SK-N-SH treated with all-trans-retinoic acid at 6 μM for 48 hours (cell line): ENCODE measurements at regions not wholly inside any gene's neighbourhood (a gene's known extent, or its start where the extent isn't known, plus 50 kb on each side); places are given as distances from the start of the nearest gene placed in this dataset.

Experiments used
- ATAC-seq: fragments of 200-7000 bp; cut with Tn5 transposase; 3 replicates; pipeline ENCODE4 v1.9.1; 2020; ENCODE audit warnings: mild to moderate bottlenecking, moderate library complexity
- ARNTL ChIP-seq: fragments of 450-650 bp; formaldehyde crosslinking; IDR thresholded peaks from 2 replicates; pipeline ENCODE4 v1.5.0; 2020; ENCODE audit warnings: low read depth, mild to moderate bottlenecking, moderate library complexity, borderline replicate concordance
- BACH2 ChIP-seq: fragments of 250-450 bp; sonication (Bioruptor Pico); IDR thresholded peaks from 2 replicates; pipeline ENCODE4 v1.9.0; 2021; ENCODE audit warnings: mild to moderate bottlenecking, borderline replicate concordance
- CREB5 ChIP-seq: fragments of 250-450 bp; sonication (Bioruptor Pico); IDR thresholded peaks from 2 replicates; pipeline ENCODE4 v1.5.1; 2020; ENCODE audit warnings: low read depth, mild to moderate bottlenecking, moderate library complexity
- CSDC2 ChIP-seq: fragments of 250-450 bp; sonication (Bioruptor Pico); IDR thresholded peaks from 2 replicates; pipeline ENCODE4 v1.5.0; 2020; ENCODE audit warnings: mild to moderate bottlenecking, moderate library complexity
- ESRRG ChIP-seq: fragments of 250-450 bp; sonication (Bioruptor Pico); IDR thresholded peaks from 2 replicates; pipeline ENCODE4 v1.6.1; 2021; ENCODE audit warnings: mild to moderate bottlenecking
- GLIS3 ChIP-seq: fragments of 250-450 bp; sonication (Bioruptor Pico); IDR thresholded peaks from 2 replicates; pipeline ENCODE4 v1.5.0; 2020; ENCODE audit warnings: mild to moderate bottlenecking, moderate library complexity
- ISL1 ChIP-seq: fragments of 250-450 bp; sonication (Bioruptor Pico); IDR thresholded peaks from 2 replicates; pipeline ENCODE4 v2.1.2; 2022; ENCODE audit warnings: mild to moderate bottlenecking, moderate library complexity
- OSR1 ChIP-seq: fragments of 250-450 bp; sonication (Bioruptor Pico); IDR thresholded peaks from 2 replicates; pipeline ENCODE4 v1.8.0; 2022; ENCODE audit warnings: moderate library complexity, mild to moderate bottlenecking, inconsistent platforms
- PATZ1 ChIP-seq: fragments of 250-450 bp; sonication (Bioruptor Pico); IDR thresholded peaks from 2 replicates; pipeline ENCODE4 v1.8.0; 2020; ENCODE audit warnings: mild to moderate bottlenecking, moderate library complexity, borderline replicate concordance
- PPARA ChIP-seq: fragments of 250-450 bp; sonication (Bioruptor Pico); IDR thresholded peaks from 2 replicates; pipeline ENCODE4 v1.5.0; 2020; ENCODE audit warnings: mild to moderate bottlenecking, borderline replicate concordance
- RARB ChIP-seq: fragments of 250-450 bp; sonication (Bioruptor Pico); IDR thresholded peaks from 2 replicates; pipeline ENCODE4 v1.8.0; 2021; ENCODE audit warnings: mild to moderate bottlenecking, moderate library complexity
- SNAI2 ChIP-seq: fragments of 250-450 bp; sonication (Bioruptor Pico); IDR thresholded peaks from 2 replicates; pipeline ENCODE4 v1.5.0; 2020; ENCODE audit warnings: mild to moderate bottlenecking, moderate library complexity
- TOX ChIP-seq: fragments of 250-450 bp; sonication (Bioruptor Pico); IDR thresholded peaks from 2 replicates; pipeline ENCODE4 v1.8.0; 2021; ENCODE audit warnings: mild to moderate bottlenecking, moderate library complexity, borderline replicate concordance
- ZC3H10 ChIP-seq: fragments of 250-450 bp; sonication (Bioruptor Pico); IDR thresholded peaks from 2 replicates; pipeline ENCODE4 v1.5.1; 2021; ENCODE audit warnings: mild to moderate bottlenecking, moderate library complexity
- ZNF565 ChIP-seq: fragments of 450-650 bp; formaldehyde crosslinking; conservative IDR thresholded peaks from 2 replicates; pipeline ENCODE4 v1.5.0; 2020; ENCODE audit warnings: low read depth, mild to moderate bottlenecking, moderate library complexity
- ZNF70 ChIP-seq: fragments of 450-650 bp; formaldehyde crosslinking; IDR thresholded peaks from 2 replicates; pipeline ENCODE4 v1.5.0; 2020; ENCODE audit warnings: mild to moderate bottlenecking, moderate library complexity
- ZNF8 ChIP-seq: fragments of 450-650 bp; formaldehyde crosslinking; IDR thresholded peaks from 2 replicates; pipeline ENCODE4 v1.5.0; 2020; ENCODE audit warnings: mild to moderate bottlenecking, moderate library complexity
- TF ChIP-seq, protein P1 (sequence below): fragments of 250-450 bp; sonication (Bioruptor Pico); IDR thresholded peaks from 2 replicates; pipeline ENCODE4 v1.5.1; 2021; ENCODE audit warnings: mild to moderate bottlenecking, moderate library complexity
- TF ChIP-seq, protein P2 (sequence below): fragments of 250-450 bp; sonication (Bioruptor Pico); IDR thresholded peaks from 2 replicates; pipeline ENCODE4 v1.5.0; 2020; ENCODE audit warnings: mild to moderate bottlenecking, moderate library complexity

DNA sequence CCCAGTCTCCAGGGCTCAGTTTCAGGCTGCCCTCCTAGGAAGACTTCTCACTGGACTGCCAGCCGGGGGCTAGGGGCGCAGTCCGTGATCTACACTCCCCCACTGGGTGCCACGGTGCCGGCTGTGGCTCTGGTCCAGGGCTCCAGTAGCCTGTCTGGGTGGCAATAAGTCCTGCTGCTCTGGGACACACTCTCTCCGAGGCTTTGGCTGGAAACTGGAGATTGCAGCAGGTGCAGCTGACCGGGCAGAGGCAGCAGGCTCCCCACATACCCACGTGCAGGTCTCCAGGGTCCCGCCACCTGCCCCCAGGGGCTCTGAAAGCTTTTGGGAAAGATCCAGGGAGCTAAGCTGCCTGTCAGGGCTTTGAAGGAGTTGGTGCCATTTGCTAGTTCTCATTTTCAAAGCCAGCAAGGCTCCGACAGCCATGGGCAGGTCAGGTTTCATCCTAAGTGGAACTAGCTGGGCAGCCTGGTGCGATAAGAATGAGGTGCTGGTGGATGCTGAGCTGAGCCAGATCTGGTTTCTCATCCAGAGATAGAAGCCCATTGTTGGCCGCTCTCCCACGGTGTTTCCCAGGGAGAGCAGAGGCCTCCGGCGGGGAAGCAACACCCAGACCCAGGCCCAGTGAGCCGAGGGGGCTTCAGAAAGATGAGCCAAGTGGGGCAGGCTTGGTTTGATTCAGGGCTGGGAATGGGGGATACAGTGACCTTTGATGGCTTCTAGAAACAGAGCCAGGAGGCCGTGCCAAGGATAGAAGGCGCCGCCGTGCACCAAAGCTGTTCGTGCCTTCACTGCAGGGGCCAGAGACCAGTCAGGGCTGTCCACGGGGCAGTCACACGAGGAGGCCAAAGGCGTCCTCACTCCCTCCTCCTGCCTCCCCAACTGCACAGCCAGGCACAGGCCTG lies 141.7 kb upstream of the GPC1 start:
- TF ChIP-seq ZNF70 (CRISPR knock-in tag) (no peak), GLIS3 (CRISPR knock-in tag) (no peak), PPARA (CRISPR knock-in tag) (no peak), SNAI2 (CRISPR knock-in tag) (no peak), CSDC2 (CRISPR knock-in tag) (no peak), ARNTL (CRISPR knock-in tag) (no peak), RARB (no peak), BACH2 (no peak), ESRRG (no peak), CREB5 (no peak), ZNF8 (no peak), TOX (CRISPR knock-in tag) (no peak), OSR1 (CRISPR knock-in tag) (no peak), ZNF565 (no peak), PATZ1 (no peak)
- TF ChIP-seq, protein P1, sequence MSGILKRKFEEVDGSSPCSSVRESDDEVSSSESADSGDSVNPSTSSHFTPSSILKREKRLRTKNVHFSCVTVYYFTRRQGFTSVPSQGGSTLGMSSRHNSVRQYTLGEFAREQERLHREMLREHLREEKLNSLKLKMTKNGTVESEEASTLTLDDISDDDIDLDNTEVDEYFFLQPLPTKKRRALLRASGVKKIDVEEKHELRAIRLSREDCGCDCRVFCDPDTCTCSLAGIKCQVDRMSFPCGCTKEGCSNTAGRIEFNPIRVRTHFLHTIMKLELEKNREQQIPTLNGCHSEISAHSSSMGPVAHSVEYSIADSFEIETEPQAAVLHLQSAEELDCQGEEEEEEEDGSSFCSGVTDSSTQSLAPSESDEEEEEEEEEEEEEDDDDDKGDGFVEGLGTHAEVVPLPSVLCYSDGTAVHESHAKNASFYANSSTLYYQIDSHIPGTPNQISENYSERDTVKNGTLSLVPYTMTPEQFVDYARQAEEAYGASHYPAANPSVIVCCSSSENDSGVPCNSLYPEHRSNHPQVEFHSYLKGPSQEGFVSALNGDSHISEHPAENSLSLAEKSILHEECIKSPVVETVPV (CRISPR knock-in tag), result no peak
- TF ChIP-seq, protein P2, sequence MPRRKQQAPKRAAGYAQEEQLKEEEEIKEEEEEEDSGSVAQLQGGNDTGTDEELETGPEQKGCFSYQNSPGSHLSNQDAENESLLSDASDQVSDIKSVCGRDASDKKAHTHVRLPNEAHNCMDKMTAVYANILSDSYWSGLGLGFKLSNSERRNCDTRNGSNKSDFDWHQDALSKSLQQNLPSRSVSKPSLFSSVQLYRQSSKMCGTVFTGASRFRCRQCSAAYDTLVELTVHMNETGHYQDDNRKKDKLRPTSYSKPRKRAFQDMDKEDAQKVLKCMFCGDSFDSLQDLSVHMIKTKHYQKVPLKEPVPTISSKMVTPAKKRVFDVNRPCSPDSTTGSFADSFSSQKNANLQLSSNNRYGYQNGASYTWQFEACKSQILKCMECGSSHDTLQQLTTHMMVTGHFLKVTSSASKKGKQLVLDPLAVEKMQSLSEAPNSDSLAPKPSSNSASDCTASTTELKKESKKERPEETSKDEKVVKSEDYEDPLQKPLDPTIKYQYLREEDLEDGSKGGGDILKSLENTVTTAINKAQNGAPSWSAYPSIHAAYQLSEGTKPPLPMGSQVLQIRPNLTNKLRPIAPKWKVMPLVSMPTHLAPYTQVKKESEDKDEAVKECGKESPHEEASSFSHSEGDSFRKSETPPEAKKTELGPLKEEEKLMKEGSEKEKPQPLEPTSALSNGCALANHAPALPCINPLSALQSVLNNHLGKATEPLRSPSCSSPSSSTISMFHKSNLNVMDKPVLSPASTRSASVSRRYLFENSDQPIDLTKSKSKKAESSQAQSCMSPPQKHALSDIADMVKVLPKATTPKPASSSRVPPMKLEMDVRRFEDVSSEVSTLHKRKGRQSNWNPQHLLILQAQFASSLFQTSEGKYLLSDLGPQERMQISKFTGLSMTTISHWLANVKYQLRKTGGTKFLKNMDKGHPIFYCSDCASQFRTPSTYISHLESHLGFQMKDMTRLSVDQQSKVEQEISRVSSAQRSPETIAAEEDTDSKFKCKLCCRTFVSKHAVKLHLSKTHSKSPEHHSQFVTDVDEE (CRISPR knock-in tag), result no peak
- no peak for ATAC-seq

- TF ChIP-seq CREB5 (no peak), CSDC2 (CRISPR knock-in tag) (no peak), RARB (no peak)
- ATAC-seq, result no peak
Measured at GRCh38 chr2:240294514-240294913, 140.9 kb upstream of the GPC1 start.

- ATAC-seq, result no peak
- TF ChIP-seq SNAI2 (CRISPR knock-in tag) (no peak), ARNTL (CRISPR knock-in tag) (no peak), ISL1 (CRISPR knock-in tag) (no peak), ZC3H10 (CRISPR knock-in tag) (no peak), PPARA (CRISPR knock-in tag) (no peak), CREB5 (no peak), ZNF565 (no peak), OSR1 (CRISPR knock-in tag) (no peak), ESRRG (no peak), ZNF8 (no peak), RARB (no peak)
- TF ChIP-seq, protein P2 (CRISPR knock-in tag), result no peak
- TF ChIP-seq, protein P1 (CRISPR knock-in tag), result no peak
Measured at GRCh38 chr2:240295256-240296103, 140.0 kb upstream of the GPC1 start.
